IgD-negative memory B cell (primary cell): ENCODE measurements at regions not wholly inside any gene's neighbourhood (a gene's known extent, or its start where the extent isn't known, plus 50 kb on each side); places are given as distances from the start of the nearest gene placed in this dataset.
"Not testable (repeated sequence)": the region's sequence is repeated elsewhere in the genome, so short reads cannot be mapped to it uniquely, and the experiment has no call there.

Experiments
- H3K27ac Mint-ChIP-seq, 3 donors: one replicate each; pipeline ENCODE4 v1.8.0; 2020 to 2022; ENCODE audit warnings: mild to moderate bottlenecking in 3 of 3, mixed read lengths in 3 of 3, moderate library complexity in 1 of 3
- H3K27me3 Mint-ChIP-seq: one replicate; pipeline ENCODE4 v1.8.0; 2021; ENCODE audit warnings: mixed read lengths
- H3K36me3 Mint-ChIP-seq: one replicate; pipeline ENCODE4 v1.8.0; 2020; ENCODE audit warnings: mild to moderate bottlenecking, mixed read lengths
- H3K4me1 Mint-ChIP-seq, 3 donors: one replicate each; pipeline ENCODE4 v1.8.0; 2020 to 2022; ENCODE audit warnings: mixed read lengths in 3 of 3, mild to moderate bottlenecking in 1 of 3
- H3K4me3 Mint-ChIP-seq, 4 donors: one replicate each; pipeline ENCODE4 v1.8.0; 2020 to 2022; ENCODE audit warnings: mild to moderate bottlenecking in 4 of 4, mixed read lengths in 4 of 4, moderate library complexity in 3 of 4
- H3K9me3 Mint-ChIP-seq, 3 donors: one replicate each; pipeline ENCODE4 v1.8.0; 2020 to 2021; ENCODE audit warnings: mixed read lengths in 3 of 3, mild to moderate bottlenecking in 1 of 3

- no peak overlapping the region for H3K4me3 Mint-ChIP-seq
- H3K36me3 Mint-ChIP-seq: peaks cover 2% of the 10 kb centered on the region
- no peaks in the 10 kb centered on the region for H3K27me3 Mint-ChIP-seq
- no peaks in the 10 kb centered on the region for H3K4me1 Mint-ChIP-seq
- peaks cover 2 to 11% (median 8%) of the 10 kb centered on the region in 3 donors for H3K9me3 Mint-ChIP-seq
- no peak overlapping the region for H3K27ac Mint-ChIP-seq
These were observed 1466.9 kb upstream of the CELF2 start for GRCh38 chr10:9550810-9551209.

DNA sequence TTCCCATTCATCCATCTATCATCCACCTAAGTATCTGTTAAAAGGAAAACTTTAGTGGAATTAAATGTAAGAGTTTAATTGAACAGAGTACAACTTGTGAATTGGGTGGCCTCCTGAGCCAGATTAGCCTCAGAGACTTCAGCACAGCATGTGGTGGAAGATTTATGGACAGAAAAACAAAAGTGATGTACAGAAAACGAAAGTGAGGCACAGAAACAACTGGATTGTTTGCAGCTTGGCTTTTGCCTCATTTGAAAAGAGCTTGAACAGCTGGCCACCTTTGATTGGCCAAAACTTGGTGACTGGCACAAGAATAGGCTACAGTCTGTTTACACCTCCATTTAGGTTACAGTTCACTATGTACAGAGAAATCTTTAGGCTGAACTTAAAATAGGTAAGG lies 1463.4 kb upstream of the CELF2 start:
- H3K9me3 Mint-ChIP-seq: peaks cover 2 to 10% (median 5%) of the 10 kb centered on the region in 3 donors
- H3K36me3 Mint-ChIP-seq: peaks cover 2% of the 10 kb centered on the region
- H3K27ac Mint-ChIP-seq: no peak overlapping the region
- no peak overlapping the region for H3K4me3 Mint-ChIP-seq
- H3K27me3 Mint-ChIP-seq: no peaks in the 10 kb centered on the region
- no peaks in the 10 kb centered on the region for H3K4me1 Mint-ChIP-seq

DNA sequence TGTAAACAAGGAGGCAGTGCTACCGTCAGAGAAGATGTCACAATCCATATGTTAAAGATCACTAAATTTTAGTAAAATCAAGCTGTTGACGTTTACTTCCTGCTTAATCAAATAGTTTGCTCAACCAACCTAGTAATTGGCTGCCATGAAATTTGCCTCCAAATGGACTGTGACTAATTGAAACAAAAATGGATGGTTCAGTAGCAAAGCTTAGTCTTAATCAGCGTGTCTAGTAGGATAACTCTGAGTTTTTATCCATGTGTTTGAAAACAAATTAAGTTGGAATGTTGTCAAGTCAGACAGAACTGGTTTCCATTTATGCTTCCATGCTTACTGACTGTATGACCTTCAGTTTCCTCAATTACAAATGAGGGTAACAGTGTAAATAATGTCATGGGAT lies 1456.7 kb upstream of the CELF2 start:
- H3K27me3 Mint-ChIP-seq: no peaks in the 10 kb centered on the region

DNA sequence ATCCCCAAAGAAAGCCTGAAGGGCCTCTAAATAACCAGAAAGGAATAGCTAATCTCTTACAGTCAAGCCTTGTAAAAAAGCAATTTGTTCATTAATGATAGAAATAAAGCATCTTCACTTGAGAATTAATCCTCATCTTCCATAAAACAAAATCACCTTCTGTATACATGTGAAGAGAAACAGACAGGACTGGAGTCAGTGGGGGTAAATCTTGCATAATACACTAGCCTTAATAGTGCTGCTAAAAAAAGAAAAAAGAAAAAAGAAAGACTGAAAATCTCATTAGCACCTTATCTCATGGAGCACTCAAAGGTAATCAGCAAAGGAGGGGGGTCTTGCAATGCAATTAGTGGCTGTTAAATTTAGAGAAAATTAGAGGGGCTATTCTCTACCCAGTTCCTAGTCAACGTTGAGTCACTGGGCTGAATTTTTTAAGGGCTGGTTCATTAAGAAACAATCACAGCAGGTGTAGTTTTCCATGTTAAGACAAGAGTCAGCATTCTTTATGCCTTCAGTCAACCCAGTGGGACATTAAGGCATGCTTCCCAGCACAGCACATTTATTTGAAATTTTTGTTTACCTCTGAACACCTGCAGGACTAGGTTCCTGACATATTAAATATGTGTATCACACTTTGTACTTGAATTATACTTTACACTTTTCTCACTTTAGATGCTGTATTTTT lies 1455.7 kb upstream of the CELF2 start:
- no peaks in the 10 kb centered on the region for H3K4me1 Mint-ChIP-seq
- H3K4me3 Mint-ChIP-seq: no peak overlapping the region
- no peak overlapping the region for H3K27ac Mint-ChIP-seq
- H3K9me3 Mint-ChIP-seq: peaks cover 0 to 6% (median 4%) of the 10 kb centered on the region in 3 donors
- H3K27me3 Mint-ChIP-seq: no peaks in the 10 kb centered on the region
- no peaks in the 10 kb centered on the region for H3K36me3 Mint-ChIP-seq

More for the DNA sequence above, 1456.7 kb upstream of the CELF2 start:
- no peaks in the 10 kb centered on the region for H3K4me1 Mint-ChIP-seq
- H3K4me3 Mint-ChIP-seq: no peak overlapping the region
- H3K27ac Mint-ChIP-seq: no peak overlapping the region
- H3K9me3 Mint-ChIP-seq: peaks cover 0 to 5% (median 4%) of the 10 kb centered on the region in 3 donors
- no peaks in the 10 kb centered on the region for H3K36me3 Mint-ChIP-seq

- Mint-ChIP-seq H3K4me1 (no peaks in the 10 kb centered on the region), H3K9me3 (peaks cover 0 to 5% (median 3%) of the 10 kb centered on the region in 3 donors), H3K27me3 (no peaks in the 10 kb centered on the region), H3K36me3 (no peaks in the 10 kb centered on the region), H3K27ac (no peak overlapping the region), H3K4me3 (no peak overlapping the region)
These were observed 1439.9 kb upstream of the CELF2 start for GRCh38 chr10:9577746-9578145.

GRCh38 chr10:9579110-9579705 lies 1438.5 kb upstream of the CELF2 start:
- Mint-ChIP-seq H3K4me1 (no peaks in the 10 kb centered on the region), H3K27ac (no peak overlapping the region), H3K27me3 (no peaks in the 10 kb centered on the region), H3K9me3 (peaks cover 0 to 2% (median 2%) of the 10 kb centered on the region in 3 donors), H3K36me3 (no peaks in the 10 kb centered on the region), H3K4me3 (no peak overlapping the region)

GRCh38 chr10:9582803-9583202 lies 1434.9 kb upstream of the CELF2 start:
- H3K9me3 Mint-ChIP-seq, H3K4me3 Mint-ChIP-seq, H3K27ac Mint-ChIP-seq, H3K36me3 Mint-ChIP-seq, H3K4me1 Mint-ChIP-seq, H3K27me3 Mint-ChIP-seq: not testable (repeated sequence)

DNA sequence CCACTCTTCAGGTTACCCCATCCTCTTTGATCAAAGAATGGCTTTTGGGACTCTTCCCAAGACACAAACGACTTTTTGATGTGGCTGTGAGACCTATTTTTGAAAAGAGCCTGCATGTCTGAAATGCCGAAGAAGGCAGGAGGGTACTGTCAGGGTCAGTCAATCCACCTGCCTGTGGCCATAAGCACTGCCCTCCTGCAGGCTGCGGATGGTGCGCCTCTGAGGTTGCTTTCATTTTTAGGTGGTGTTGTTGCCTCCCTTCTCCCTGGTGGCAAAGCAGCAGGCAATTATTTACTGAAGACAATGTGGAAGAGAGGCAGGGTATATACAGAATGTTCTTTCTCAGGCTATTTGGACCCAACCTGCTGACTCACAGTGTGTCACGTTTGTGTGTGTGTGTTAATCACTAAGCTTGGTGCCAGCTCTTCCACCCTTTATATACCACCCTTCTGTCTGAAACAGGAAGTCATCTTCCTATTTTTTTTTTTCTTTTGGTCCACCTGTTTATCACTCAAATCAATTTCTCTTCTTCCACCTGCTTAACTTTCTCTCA lies 1421.2 kb upstream of the CELF2 start:
- H3K36me3 Mint-ChIP-seq: no peaks in the 10 kb centered on the region
- H3K9me3 Mint-ChIP-seq: peaks cover 0 to 11% (median 0%) of the 10 kb centered on the region in 3 donors
- H3K27ac Mint-ChIP-seq: no peak overlapping the region
- H3K4me3 Mint-ChIP-seq: no peak overlapping the region
- no peaks in the 10 kb centered on the region for H3K27me3 Mint-ChIP-seq
- H3K4me1 Mint-ChIP-seq: peaks cover 0 to 1% (median 0%) of the 10 kb centered on the region in 3 donors

GRCh38 chr10:9602998-9603397 lies 1414.7 kb upstream of the CELF2 start:
- Mint-ChIP-seq H3K27me3 (no peaks in the 10 kb centered on the region), H3K36me3 (no peaks in the 10 kb centered on the region), H3K4me1 (no peaks in the 10 kb centered on the region), H3K27ac (no peak overlapping the region), H3K4me3 (no peak overlapping the region), H3K9me3 (peaks cover 4 to 7% (median 4%) of the 10 kb centered on the region in 3 donors)

GRCh38 chr10:9603972-9604371 lies 1413.7 kb upstream of the CELF2 start:
- H3K27ac Mint-ChIP-seq: no peak overlapping the region
- H3K36me3 Mint-ChIP-seq: no peaks in the 10 kb centered on the region
- no peaks in the 10 kb centered on the region for H3K4me1 Mint-ChIP-seq
- no peaks in the 10 kb centered on the region for H3K27me3 Mint-ChIP-seq
- peaks cover 4% of the 10 kb centered on the region in 3 donors for H3K9me3 Mint-ChIP-seq
- H3K4me3 Mint-ChIP-seq: no peak overlapping the region

DNA sequence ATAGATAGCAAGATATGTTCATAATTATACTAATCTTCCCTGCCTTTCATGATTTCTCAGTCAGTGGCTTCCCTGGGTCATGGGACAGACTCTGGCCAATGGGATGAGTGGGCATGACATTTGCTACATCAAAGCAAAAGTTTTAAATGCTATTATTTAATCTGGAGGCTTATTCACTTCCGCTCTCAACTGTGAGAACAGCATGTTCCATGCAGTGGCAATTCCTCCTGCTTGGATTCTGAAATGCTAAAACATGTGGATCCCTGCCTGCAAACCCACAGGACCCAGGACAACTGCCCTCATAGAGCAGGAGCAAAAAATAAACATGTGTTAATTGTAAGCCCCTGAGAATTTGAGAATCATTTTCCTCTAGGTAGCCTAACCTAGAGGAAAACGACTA lies 1412.4 kb upstream of the CELF2 start:
- H3K27me3 Mint-ChIP-seq: no peaks in the 10 kb centered on the region
- no peak overlapping the region for H3K4me3 Mint-ChIP-seq
- no peaks in the 10 kb centered on the region for H3K36me3 Mint-ChIP-seq
- H3K27ac Mint-ChIP-seq: no peak overlapping the region
- no peaks in the 10 kb centered on the region for H3K4me1 Mint-ChIP-seq
- H3K9me3 Mint-ChIP-seq: peaks cover 4% of the 10 kb centered on the region in 3 donors

DNA sequence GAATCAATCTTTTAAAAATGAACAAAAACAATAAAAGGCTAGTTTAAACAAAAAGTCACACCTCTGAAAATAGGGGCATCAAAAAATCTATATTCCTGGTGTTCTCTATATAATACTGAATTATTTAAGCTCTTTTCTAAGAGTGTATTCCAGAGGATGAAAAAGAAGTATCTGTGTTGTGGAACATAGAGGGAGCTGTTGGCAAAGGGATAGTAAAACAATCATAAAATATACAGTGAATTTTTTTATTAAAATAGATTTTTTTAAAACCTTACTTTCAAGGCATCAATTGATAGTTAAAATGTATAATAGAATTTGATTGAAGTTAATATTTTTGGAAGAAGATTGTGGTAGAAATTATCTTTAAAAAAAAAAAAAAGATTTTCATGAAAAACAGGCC lies 1409.1 kb upstream of the CELF2 start:
- Mint-ChIP-seq H3K27ac (no peak overlapping the region), H3K4me1 (no peaks in the 10 kb centered on the region), H3K36me3 (no peaks in the 10 kb centered on the region), H3K27me3 (no peaks in the 10 kb centered on the region), H3K9me3 (peaks cover 3 to 4% (median 3%) of the 10 kb centered on the region in 3 donors), H3K4me3 (no peak overlapping the region)

DNA sequence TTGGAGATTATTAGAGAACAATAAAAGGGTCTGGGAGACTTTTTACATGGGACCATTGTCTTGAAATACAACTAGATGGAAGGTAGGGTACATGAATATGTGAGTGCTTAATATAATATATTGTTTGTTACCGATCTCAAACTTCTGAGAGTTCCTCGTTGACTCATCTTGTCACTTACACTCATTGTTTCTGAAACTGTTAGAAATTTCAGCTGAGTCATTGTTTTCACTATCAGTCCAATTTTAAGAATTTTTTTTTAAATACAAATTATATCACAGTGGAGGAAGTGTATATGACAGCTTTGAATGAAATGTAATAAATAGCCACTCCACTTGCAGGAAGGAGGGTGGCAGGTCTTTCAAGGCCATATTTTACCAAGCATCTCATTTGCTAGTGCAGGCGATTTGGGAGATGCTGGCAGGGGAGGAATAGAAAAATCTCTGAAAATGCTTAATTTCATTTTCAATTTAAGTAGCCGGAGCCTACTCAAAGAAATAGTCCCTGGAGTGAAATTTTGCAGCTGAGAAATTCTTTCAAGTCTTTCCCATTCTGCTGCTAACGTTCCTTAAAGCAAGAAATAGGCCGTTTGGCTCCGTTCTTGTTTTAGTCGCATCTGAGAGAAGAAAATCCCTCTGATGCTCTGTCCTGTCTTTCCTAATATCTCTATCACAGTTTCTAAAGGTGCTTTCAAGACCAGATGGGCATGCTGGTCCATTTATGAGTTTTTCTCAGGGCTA lies 1404.2 kb upstream of the CELF2 start:
- no peaks in the 10 kb centered on the region for H3K4me1 Mint-ChIP-seq
- H3K27ac Mint-ChIP-seq: no peak overlapping the region
- no peaks in the 10 kb centered on the region for H3K36me3 Mint-ChIP-seq
- no peaks in the 10 kb centered on the region for H3K27me3 Mint-ChIP-seq
- peaks cover 0 to 4% (median 0%) of the 10 kb centered on the region in 3 donors for H3K9me3 Mint-ChIP-seq
- no peak overlapping the region for H3K4me3 Mint-ChIP-seq

DNA sequence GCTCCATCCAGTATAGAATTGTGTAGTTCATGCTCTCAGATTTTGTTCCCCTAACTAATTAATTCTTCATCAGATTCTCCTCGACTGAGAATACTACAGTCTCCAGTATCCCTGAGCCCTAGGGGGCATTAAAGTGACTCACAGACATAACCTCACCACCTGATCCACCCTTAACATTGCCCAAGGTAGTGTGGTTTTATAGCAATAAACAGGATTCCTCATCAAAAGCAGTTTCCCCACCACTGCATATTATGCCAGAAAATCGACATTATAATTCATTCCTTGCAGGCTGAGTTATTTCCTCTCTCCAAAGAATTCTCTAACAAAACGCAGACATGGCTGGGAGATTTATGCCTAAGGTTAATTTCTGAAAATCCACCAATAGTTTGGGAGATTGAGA lies 1402.5 kb upstream of the CELF2 start:
- H3K4me3 Mint-ChIP-seq: no peak overlapping the region
- no peak overlapping the region for H3K27ac Mint-ChIP-seq
- H3K9me3 Mint-ChIP-seq: peaks cover 0 to 4% (median 4%) of the 10 kb centered on the region in 3 donors
- H3K36me3 Mint-ChIP-seq: no peaks in the 10 kb centered on the region
- H3K27me3 Mint-ChIP-seq: no peaks in the 10 kb centered on the region
- no peaks in the 10 kb centered on the region for H3K4me1 Mint-ChIP-seq

DNA sequence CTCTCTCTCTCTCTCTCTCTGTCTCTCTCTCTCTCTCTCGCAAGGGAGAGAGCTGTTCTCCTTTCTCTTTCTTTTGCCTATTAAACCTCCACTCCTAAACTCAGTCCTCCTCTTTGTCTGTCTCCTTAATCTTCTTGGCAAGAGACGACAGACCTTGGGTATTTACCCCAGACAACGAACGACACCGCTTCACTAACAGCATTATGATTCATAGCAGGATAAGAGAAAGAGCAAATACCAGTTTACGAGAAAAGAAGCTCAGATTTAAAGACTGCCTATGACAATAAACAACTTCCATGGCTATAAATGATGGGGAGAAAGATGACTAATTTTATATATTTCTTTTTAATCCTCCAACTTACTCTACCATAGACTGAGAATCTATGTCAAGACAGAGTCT lies 1396.5 kb upstream of the CELF2 start:
- Mint-ChIP-seq H3K9me3 (peaks cover 0 to 15% (median 2%) of the 10 kb centered on the region in 3 donors), H3K36me3 (no peaks in the 10 kb centered on the region), H3K4me1 (no peaks in the 10 kb centered on the region), H3K4me3 (no peak overlapping the region), H3K27ac (peak overlapping the region in 1 of 3 donors; percentile 1), H3K27me3 (no peaks in the 10 kb centered on the region)
